Breast epithelium (tissue), 3 donors: ENCODE measurements at regions not wholly inside any gene's neighbourhood (a gene's known extent, or its start where the extent isn't known, plus 50 kb on each side); places are given as distances from the start of the nearest gene placed in this dataset.

ENCODE experiments used
- POLR2AphosphoS5 ChIP-seq, 3 donors: sonication (generic); formaldehyde crosslinking; IDR thresholded peaks; one replicate each; pipeline ENCODE4 v1.6.1; 2017; ENCODE audit warnings: antibody characterized with exemption in 3 of 3
- TF ChIP-seq, protein P1 (sequence below), 3 donors: fragments of 450-650 bp; IDR thresholded peaks; one replicate each; pipeline ENCODE4 v1.5.1; 2016 to 2017; ENCODE audit warnings: antibody characterized with exemption in 3 of 3, mild to moderate bottlenecking in 3 of 3, moderate library complexity in 3 of 3

DNA sequence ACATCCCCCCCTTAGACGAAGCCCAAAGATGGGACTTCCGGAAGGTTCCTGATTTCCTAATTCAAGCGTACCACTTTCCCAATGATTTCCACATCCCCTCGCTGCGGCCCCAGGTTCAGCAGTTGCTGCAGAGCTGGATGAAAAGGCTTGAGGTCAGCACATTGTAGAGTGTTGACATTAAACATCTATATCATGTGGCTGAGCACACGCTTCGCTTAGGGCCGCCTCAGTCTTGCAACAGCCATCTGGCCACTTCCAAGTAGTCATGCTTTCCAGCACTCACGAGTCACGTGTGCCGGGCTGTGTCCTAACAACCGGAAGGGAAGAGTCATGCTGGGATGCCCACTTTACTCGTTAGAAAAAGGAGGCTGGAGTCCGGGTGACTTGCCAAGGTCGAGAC lies 340.6 kb upstream of the IRX4 start:
- no peak for TF ChIP-seq POLR2AphosphoS5 (IDR thresholded peaks at IDR 0.05)
- TF ChIP-seq, protein P1, sequence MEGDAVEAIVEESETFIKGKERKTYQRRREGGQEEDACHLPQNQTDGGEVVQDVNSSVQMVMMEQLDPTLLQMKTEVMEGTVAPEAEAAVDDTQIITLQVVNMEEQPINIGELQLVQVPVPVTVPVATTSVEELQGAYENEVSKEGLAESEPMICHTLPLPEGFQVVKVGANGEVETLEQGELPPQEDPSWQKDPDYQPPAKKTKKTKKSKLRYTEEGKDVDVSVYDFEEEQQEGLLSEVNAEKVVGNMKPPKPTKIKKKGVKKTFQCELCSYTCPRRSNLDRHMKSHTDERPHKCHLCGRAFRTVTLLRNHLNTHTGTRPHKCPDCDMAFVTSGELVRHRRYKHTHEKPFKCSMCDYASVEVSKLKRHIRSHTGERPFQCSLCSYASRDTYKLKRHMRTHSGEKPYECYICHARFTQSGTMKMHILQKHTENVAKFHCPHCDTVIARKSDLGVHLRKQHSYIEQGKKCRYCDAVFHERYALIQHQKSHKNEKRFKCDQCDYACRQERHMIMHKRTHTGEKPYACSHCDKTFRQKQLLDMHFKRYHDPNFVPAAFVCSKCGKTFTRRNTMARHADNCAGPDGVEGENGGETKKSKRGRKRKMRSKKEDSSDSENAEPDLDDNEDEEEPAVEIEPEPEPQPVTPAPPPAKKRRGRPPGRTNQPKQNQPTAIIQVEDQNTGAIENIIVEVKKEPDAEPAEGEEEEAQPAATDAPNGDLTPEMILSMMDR (IDR thresholded peaks at IDR 0.05), result no peak
